GM19452 (cell line): ENCODE measurements at regions not wholly inside any gene's neighbourhood (a gene's known extent, or its start where the extent isn't known, plus 50 kb on each side); places are given as distances from the start of the nearest gene placed in this dataset.
A peak's percentile ranks its signal among the peaks of the same experiment; 100 is the strongest.
"Not testable (repeated sequence)": the region's sequence is repeated elsewhere in the genome, so short reads cannot be mapped to it uniquely, and the experiment has no call there.

Source experiments
- ATAC-seq: cut with Tn5 transposase; IDR thresholded peaks from one replicate; pipeline ENCODE4 v1.9.1; 2021; ENCODE audit not compliant: unreplicated experiment

GRCh38 chr10:34957531-34957930, 132.6 kb downstream of the CUL2 start:
- no peak for ATAC-seq

GRCh38 chr10:34956756-34957155, 133.4 kb downstream of the CUL2 start:
- no peak for ATAC-seq

- no peak for ATAC-seq
Observed at GRCh38 chr10:34955391-34955790, 134.8 kb downstream of the CUL2 start.

GRCh38 chr10:34954142-34954541, 136.0 kb downstream of the CUL2 start:
- no peak for ATAC-seq

GRCh38 chr10:34951263-34951887, 136.3 kb upstream of the PARD3 start:
- not testable (repeated sequence) for ATAC-seq

- not testable (repeated sequence) for ATAC-seq
Observed at GRCh38 chr10:34945951-34946522, 130.9 kb upstream of the PARD3 start.

- ATAC-seq, result peak; percentile 55
Observed at GRCh38 chr10:34941471-34942357, 126.6 kb upstream of the PARD3 start.

GRCh38 chr10:34940436-34940835, 125.3 kb upstream of the PARD3 start:
- ATAC-seq, result no peak

GRCh38 chr10:34938399-34938670, 123.2 kb upstream of the PARD3 start:
- no peak for ATAC-seq

- ATAC-seq, result not testable (repeated sequence)
Observed at GRCh38 chr10:34937643-34938398, 122.7 kb upstream of the PARD3 start.

- ATAC-seq, result no peak
Observed at GRCh38 chr10:34936061-34936460, 121.0 kb upstream of the PARD3 start.

- no peak for ATAC-seq
Observed at GRCh38 chr10:34933676-34934075, 118.6 kb upstream of the PARD3 start.

- no peak for ATAC-seq
Observed at GRCh38 chr10:34932235-34932634, 117.1 kb upstream of the PARD3 start.

- no peak for ATAC-seq
Observed at GRCh38 chr10:34931216-34931615, 116.1 kb upstream of the PARD3 start.

GRCh38 chr10:34922138-34922537, 107.0 kb upstream of the PARD3 start:
- ATAC-seq, result no peak

- no peak for ATAC-seq
Observed at GRCh38 chr10:34920578-34920977, 105.5 kb upstream of the PARD3 start.

GRCh38 chr10:34918776-34919315, 103.8 kb upstream of the PARD3 start:
- ATAC-seq, result no peak

- no peak for ATAC-seq
Observed at GRCh38 chr10:34918060-34918775, 103.1 kb upstream of the PARD3 start.

GRCh38 chr10:34916314-34916713, 101.2 kb upstream of the PARD3 start:
- ATAC-seq, result no peak

GRCh38 chr10:34912771-34913170, 97.7 kb upstream of the PARD3 start:
- ATAC-seq, result no peak
